Endothelial cell of umbilical vein (primary cell): ENCODE measurements at regions not wholly inside any gene's neighbourhood (a gene's known extent, or its start where the extent isn't known, plus 50 kb on each side); places are given as distances from the start of the nearest gene placed in this dataset.

Source experiments
- EZH2 ChIP-seq: IDR thresholded peaks from 2 replicates; pipeline ENCODE4 v1.6.1; 2012; ENCODE audit warnings: borderline replicate concordance, low read depth, mild to moderate bottlenecking, moderate library complexity, low read length, inconsistent platforms; ENCODE audit not compliant: severe bottlenecking
- FOS ChIP-seq: IDR thresholded peaks from 2 replicates; pipeline ENCODE4 v1.6.1; 2011; ENCODE audit warnings: mild to moderate bottlenecking, low read length, moderate library complexity, borderline replicate concordance; ENCODE audit not compliant: insufficient read depth
- MYC ChIP-seq: IDR thresholded peaks from one replicate; pipeline ENCODE4 v1.6.1; 2011; ENCODE audit warnings: mild to moderate bottlenecking, low read depth, low read length
- POLR2A ChIP-seq: IDR thresholded peaks from 2 replicates; pipeline ENCODE4 v1.6.1; 2012; ENCODE audit warnings: low read depth, mild to moderate bottlenecking, control low read depth, low read length
- TF ChIP-seq, protein P1 (sequence below), 2 donors: IDR thresholded peaks; 1 replicate in 1 of 2; 2 replicates in 1 of 2; pipeline ENCODE4 v1.5.1; 2011; ENCODE audit warnings: low read length in 2 of 2, mild to moderate bottlenecking in 2 of 2, moderate library complexity in 2 of 2, control low read depth in 1 of 2, inconsistent platforms in 1 of 2, low read depth in 1 of 2; ENCODE audit not compliant: insufficient read depth in 1 of 2; ENCODE audit errors: extremely low read depth in 1 of 2

DNA sequence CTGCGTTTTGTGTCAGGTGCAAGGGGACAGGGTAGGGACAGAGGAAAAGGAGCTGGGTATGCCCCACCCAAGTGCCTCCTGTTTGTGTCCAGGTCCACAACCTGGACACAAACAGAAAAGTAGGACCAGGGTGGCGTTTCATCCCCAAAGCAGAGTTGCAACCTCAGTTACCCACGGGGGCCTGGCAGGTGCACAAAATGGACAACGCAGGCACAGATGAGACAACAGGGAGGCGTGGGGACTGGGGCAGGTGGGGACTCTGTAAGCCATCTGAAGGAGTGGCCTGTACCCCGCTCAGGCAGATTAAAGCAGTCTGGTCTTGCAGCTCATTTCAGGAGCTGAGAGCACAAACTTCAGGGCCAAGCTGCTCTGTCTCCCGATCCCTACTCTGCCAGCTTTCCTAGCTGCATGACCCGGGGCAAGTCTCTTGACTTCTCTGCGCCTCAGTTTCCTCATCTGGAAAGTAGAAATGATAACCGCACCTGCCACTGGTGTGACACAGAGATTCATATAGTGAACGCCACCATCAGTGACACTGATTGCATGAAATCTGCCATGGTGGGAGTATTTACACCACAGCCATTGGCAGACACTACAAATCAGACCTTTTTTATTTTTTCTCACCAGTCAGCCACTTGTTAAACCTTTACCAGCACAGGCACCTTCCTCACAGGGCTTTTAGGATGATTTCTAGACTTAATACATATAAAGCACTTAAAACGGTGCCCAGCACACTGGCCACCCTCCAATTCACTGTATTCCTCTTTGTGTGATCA lies 123.0 kb downstream of the PHETA1 start:
- TF ChIP-seq, protein P1, sequence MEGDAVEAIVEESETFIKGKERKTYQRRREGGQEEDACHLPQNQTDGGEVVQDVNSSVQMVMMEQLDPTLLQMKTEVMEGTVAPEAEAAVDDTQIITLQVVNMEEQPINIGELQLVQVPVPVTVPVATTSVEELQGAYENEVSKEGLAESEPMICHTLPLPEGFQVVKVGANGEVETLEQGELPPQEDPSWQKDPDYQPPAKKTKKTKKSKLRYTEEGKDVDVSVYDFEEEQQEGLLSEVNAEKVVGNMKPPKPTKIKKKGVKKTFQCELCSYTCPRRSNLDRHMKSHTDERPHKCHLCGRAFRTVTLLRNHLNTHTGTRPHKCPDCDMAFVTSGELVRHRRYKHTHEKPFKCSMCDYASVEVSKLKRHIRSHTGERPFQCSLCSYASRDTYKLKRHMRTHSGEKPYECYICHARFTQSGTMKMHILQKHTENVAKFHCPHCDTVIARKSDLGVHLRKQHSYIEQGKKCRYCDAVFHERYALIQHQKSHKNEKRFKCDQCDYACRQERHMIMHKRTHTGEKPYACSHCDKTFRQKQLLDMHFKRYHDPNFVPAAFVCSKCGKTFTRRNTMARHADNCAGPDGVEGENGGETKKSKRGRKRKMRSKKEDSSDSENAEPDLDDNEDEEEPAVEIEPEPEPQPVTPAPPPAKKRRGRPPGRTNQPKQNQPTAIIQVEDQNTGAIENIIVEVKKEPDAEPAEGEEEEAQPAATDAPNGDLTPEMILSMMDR (IDR thresholded peaks at IDR 0.05; ENCODE audit: extremely low read depth in 1 of 2, insufficient read depth in 1 of 2, low read depth in 1 of 2, low read length in 2 of 2) = no peak
- TF ChIP-seq POLR2A (no peak), EZH2 (no peak), FOS (no peak), MYC (no peak)
